SJCRH30 (cell line): ENCODE measurements at regions not wholly inside any gene's neighbourhood (a gene's known extent, or its start where the extent isn't known, plus 50 kb on each side); places are given as distances from the start of the nearest gene placed in this dataset.

ENCODE experiments used
- DNase-seq, 2 experiments: peaks; one replicate each; pipeline ENCODE4 v3.0.0-alpha.2; 2015 to 2020
- H3K27ac ChIP-seq: fragments of 250-450 bp; sonication (Bioruptor Pico); 2 replicates; pipeline ENCODE4 v1.5.1; 2020; ENCODE audit warnings: mild to moderate bottlenecking, moderate library complexity
- H3K27me3 ChIP-seq: fragments of 250-450 bp; sonication (Bioruptor Pico); 2 replicates; pipeline ENCODE4 v1.5.1; 2020; ENCODE audit warnings: mild to moderate bottlenecking, moderate library complexity
- H3K36me3 ChIP-seq: fragments of 250-450 bp; sonication (Bioruptor Pico); 2 replicates; pipeline ENCODE4 v1.5.1; 2020; ENCODE audit warnings: mild to moderate bottlenecking, moderate library complexity
- H3K4me1 ChIP-seq: fragments of 250-450 bp; sonication (Bioruptor Pico); 2 replicates; pipeline ENCODE4 v1.5.1; 2020; ENCODE audit warnings: mild to moderate bottlenecking, moderate library complexity
- H3K4me3 ChIP-seq: fragments of 250-450 bp; sonication (Bioruptor Pico); 2 replicates; pipeline ENCODE4 v1.5.1; 2020; ENCODE audit warnings: mild to moderate bottlenecking, moderate library complexity
- H3K9me3 ChIP-seq: fragments of 250-450 bp; sonication (Bioruptor Pico); replicated peaks from 2 replicates; pipeline ENCODE4 v1.5.1; 2020; ENCODE audit warnings: mild to moderate bottlenecking, moderate library complexity

- no peaks in the 10 kb centered on the region for H3K36me3 ChIP-seq
- H3K27ac ChIP-seq: no peak overlapping the region
- peaks cover 10% of the 10 kb centered on the region for H3K4me1 ChIP-seq
- no peak overlapping the region for H3K4me3 ChIP-seq
- H3K9me3 ChIP-seq: no peaks in the 10 kb centered on the region; the same call in 1 of the 2 replicates
- no peaks in the 10 kb centered on the region for H3K27me3 ChIP-seq
- DNase-seq: no peak
These were observed 73.9 kb downstream of the WNT5A start for GRCh38 chr3:55413236-55413635.

GRCh38 chr3:55412545-55412944 is 74.6 kb downstream of the WNT5A start:
- Histone ChIP-seq H3K4me1 (peaks cover 10% of the 10 kb centered on the region), H3K4me3 (no peak overlapping the region), H3K36me3 (no peaks in the 10 kb centered on the region), H3K27me3 (no peaks in the 10 kb centered on the region), H3K9me3 (no peaks in the 10 kb centered on the region), H3K27ac (no peak overlapping the region)
- no peak for DNase-seq

GRCh38 chr3:55409806-55410205 is 77.3 kb downstream of the WNT5A start:
- H3K36me3 ChIP-seq: no peaks in the 10 kb centered on the region
- DNase-seq: no peak
- H3K27ac ChIP-seq: no peak overlapping the region
- no peaks in the 10 kb centered on the region for H3K27me3 ChIP-seq
- H3K4me3 ChIP-seq: no peak overlapping the region
- no peaks in the 10 kb centered on the region for H3K4me1 ChIP-seq
- no peaks in the 10 kb centered on the region for H3K9me3 ChIP-seq

- H3K36me3 ChIP-seq: no peaks in the 10 kb centered on the region
- H3K27me3 ChIP-seq: no peaks in the 10 kb centered on the region
- H3K4me3 ChIP-seq: no peak overlapping the region
- no peak for DNase-seq
- no peaks in the 10 kb centered on the region for H3K4me1 ChIP-seq
- H3K9me3 ChIP-seq: no peaks in the 10 kb centered on the region
- H3K27ac ChIP-seq: no peak overlapping the region
These were observed 78.8 kb downstream of the WNT5A start for GRCh38 chr3:55408193-55408826.

- H3K27me3 ChIP-seq: no peaks in the 10 kb centered on the region
- H3K9me3 ChIP-seq: no peaks in the 10 kb centered on the region
- H3K4me3 ChIP-seq: no peak overlapping the region
- DNase-seq: no peak
- no peak overlapping the region for H3K27ac ChIP-seq
- H3K36me3 ChIP-seq: no peaks in the 10 kb centered on the region
- H3K4me1 ChIP-seq: no peaks in the 10 kb centered on the region
These were observed 79.7 kb downstream of the WNT5A start for GRCh38 chr3:55407426-55407820.

- no peak for DNase-seq
- no peaks in the 10 kb centered on the region for H3K9me3 ChIP-seq
- H3K4me1 ChIP-seq: no peaks in the 10 kb centered on the region
- no peak overlapping the region for H3K4me3 ChIP-seq
- no peaks in the 10 kb centered on the region for H3K27me3 ChIP-seq
- no peaks in the 10 kb centered on the region for H3K36me3 ChIP-seq
- no peak overlapping the region for H3K27ac ChIP-seq
These were observed 80.2 kb downstream of the WNT5A start for GRCh38 chr3:55406696-55407425.

GRCh38 chr3:55405436-55405835 is 81.7 kb downstream of the WNT5A start:
- Histone ChIP-seq H3K27me3 (no peaks in the 10 kb centered on the region), H3K36me3 (no peaks in the 10 kb centered on the region), H3K27ac (no peak overlapping the region), H3K4me3 (no peak overlapping the region), H3K4me1 (no peaks in the 10 kb centered on the region), H3K9me3 (no peaks in the 10 kb centered on the region)
- peak; percentile 14 to 30 for DNase-seq

- no peaks in the 10 kb centered on the region for H3K9me3 ChIP-seq
- H3K27me3 ChIP-seq: no peaks in the 10 kb centered on the region
- H3K27ac ChIP-seq: no peak overlapping the region
- DNase-seq: no peak
- no peak overlapping the region for H3K4me3 ChIP-seq
- no peaks in the 10 kb centered on the region for H3K4me1 ChIP-seq
- no peaks in the 10 kb centered on the region for H3K36me3 ChIP-seq
These were observed 84.1 kb downstream of the WNT5A start for GRCh38 chr3:55402886-55403609.

- Histone ChIP-seq H3K4me3 (no peak overlapping the region), H3K27ac (no peak overlapping the region), H3K4me1 (no peaks in the 10 kb centered on the region), H3K9me3 (no peaks in the 10 kb centered on the region), H3K36me3 (no peaks in the 10 kb centered on the region), H3K27me3 (no peaks in the 10 kb centered on the region)
- DNase-seq: no peak
These were observed 106.5 kb downstream of the WNT5A start for GRCh38 chr3:55380561-55380960.

- no peak for DNase-seq
- no peaks in the 10 kb centered on the region for H3K36me3 ChIP-seq
- no peaks in the 10 kb centered on the region for H3K9me3 ChIP-seq
- no peak overlapping the region for H3K4me3 ChIP-seq
- no peaks in the 10 kb centered on the region for H3K4me1 ChIP-seq
- no peak overlapping the region for H3K27ac ChIP-seq
- no peaks in the 10 kb centered on the region for H3K27me3 ChIP-seq
These were observed 110.3 kb downstream of the WNT5A start for GRCh38 chr3:55376753-55377347.

GRCh38 chr3:55373423-55373822 is 113.7 kb downstream of the WNT5A start:
- no peak overlapping the region for H3K4me3 ChIP-seq
- H3K27ac ChIP-seq: no peak overlapping the region
- H3K4me1 ChIP-seq: no peaks in the 10 kb centered on the region
- DNase-seq: no peak
- H3K9me3 ChIP-seq: no peaks in the 10 kb centered on the region
- no peaks in the 10 kb centered on the region for H3K27me3 ChIP-seq
- no peaks in the 10 kb centered on the region for H3K36me3 ChIP-seq

- no peak overlapping the region for H3K4me3 ChIP-seq
- H3K27ac ChIP-seq: no peak overlapping the region
- no peaks in the 10 kb centered on the region for H3K36me3 ChIP-seq
- H3K27me3 ChIP-seq: no peaks in the 10 kb centered on the region
- DNase-seq: no peak
- no peaks in the 10 kb centered on the region for H3K9me3 ChIP-seq
- H3K4me1 ChIP-seq: no peaks in the 10 kb centered on the region
These were observed 116.8 kb downstream of the WNT5A start for GRCh38 chr3:55370272-55370671.

GRCh38 chr3:55369141-55369847 is 117.8 kb downstream of the WNT5A start:
- DNase-seq: no peak
- Histone ChIP-seq H3K9me3 (no peaks in the 10 kb centered on the region), H3K36me3 (no peaks in the 10 kb centered on the region), H3K4me1 (no peaks in the 10 kb centered on the region), H3K27me3 (no peaks in the 10 kb centered on the region), H3K4me3 (no peak overlapping the region), H3K27ac (no peak overlapping the region)

- H3K27ac ChIP-seq: no peak overlapping the region
- no peaks in the 10 kb centered on the region for H3K36me3 ChIP-seq
- H3K9me3 ChIP-seq: no peaks in the 10 kb centered on the region
- DNase-seq: no peak
- H3K4me3 ChIP-seq: no peak overlapping the region
- no peaks in the 10 kb centered on the region for H3K4me1 ChIP-seq
- no peaks in the 10 kb centered on the region for H3K27me3 ChIP-seq
These were observed 118.7 kb downstream of the WNT5A start for GRCh38 chr3:55368366-55368765.

- no peaks in the 10 kb centered on the region for H3K4me1 ChIP-seq
- DNase-seq: no peak
- H3K27ac ChIP-seq: no peak overlapping the region
- H3K9me3 ChIP-seq: no peaks in the 10 kb centered on the region
- H3K36me3 ChIP-seq: no peaks in the 10 kb centered on the region
- H3K27me3 ChIP-seq: no peaks in the 10 kb centered on the region
- no peak overlapping the region for H3K4me3 ChIP-seq
These were observed 119.7 kb downstream of the WNT5A start for GRCh38 chr3:55367384-55367783.
